B cell (primary cell): ENCODE measurements at regions not wholly inside any gene's neighbourhood (a gene's known extent, or its start where the extent isn't known, plus 50 kb on each side); places are given as distances from the start of the nearest gene placed in this dataset.

ENCODE experiments used
- CTCF ChIP-seq: fragments of 200-600 bp; IDR thresholded peaks from one replicate; pipeline ENCODE4 v1.8.0; 2022; ENCODE audit warnings: antibody characterized with exemption, mild to moderate bottlenecking
- EZH2 ChIP-seq: IDR thresholded peaks from 2 replicates; pipeline ENCODE4 v1.6.1; 2012; ENCODE audit warnings: borderline replicate concordance, low read depth, mild to moderate bottlenecking, moderate library complexity, low read length; ENCODE audit not compliant: insufficient read depth, poor library complexity, severe bottlenecking

- TF ChIP-seq EZH2: no peak
- TF ChIP-seq CTCF: no peak
Measured at GRCh38 chr13:106008540-106008939, 526.9 kb downstream of the EFNB2 start.
